RWPE2 (cell line): ENCODE measurements at regions not wholly inside any gene's neighbourhood (a gene's known extent, or its start where the extent isn't known, plus 50 kb on each side); places are given as distances from the start of the nearest gene placed in this dataset.

Experiments
- ATAC-seq: fragments of 200-7000 bp; cut with Tn5 transposase; 3 replicates; pipeline ENCODE4 v1.9.1; 2021; ENCODE audit warnings: low read depth
- DNase-seq: peaks from one replicate; pipeline ENCODE4 v3.0.0-alpha.2; 2020; ENCODE audit warnings: low spot score
- H3K27ac ChIP-seq: fragments of 450-650 bp; 2 replicates; pipeline ENCODE4 v1.5.1; 2017; ENCODE audit warnings: mild to moderate bottlenecking; ENCODE audit not compliant: poor library complexity, severe bottlenecking
- H3K27me3 ChIP-seq: fragments of 250-450 bp; sonication (Bioruptor Pico); 2 replicates; pipeline ENCODE4 v1.5.1; 2021; ENCODE audit warnings: mild to moderate bottlenecking, moderate library complexity; ENCODE audit not compliant: insufficient read depth, poor library complexity, severe bottlenecking
- H3K36me3 ChIP-seq: fragments of 250-450 bp; sonication (Bioruptor Pico); 2 replicates; pipeline ENCODE4 v1.5.1; 2020; ENCODE audit warnings: low read depth, mild to moderate bottlenecking, moderate library complexity
- H3K4me1 ChIP-seq: fragments of 250-450 bp; sonication (Bioruptor Pico); 2 replicates; pipeline ENCODE4 v1.5.1; 2021; ENCODE audit warnings: mild to moderate bottlenecking, moderate library complexity; ENCODE audit not compliant: insufficient read depth, poor library complexity, severe bottlenecking
- H3K4me3 ChIP-seq: fragments of 250-450 bp; sonication (Bioruptor Pico); 2 replicates; pipeline ENCODE4 v1.5.1; 2021; ENCODE audit warnings: mild to moderate bottlenecking, moderate library complexity; ENCODE audit not compliant: severe bottlenecking
- H3K9me3 ChIP-seq: fragments of 250-450 bp; sonication (Bioruptor Pico); 2 replicates; pipeline ENCODE4 v1.5.1; 2021; ENCODE audit warnings: mild to moderate bottlenecking, moderate library complexity; ENCODE audit not compliant: severe bottlenecking
- TF ChIP-seq, protein P1 (sequence below): fragments of 450-650 bp; IDR thresholded peaks from one replicate; pipeline ENCODE4 v1.5.1; 2017; ENCODE audit warnings: mild to moderate bottlenecking, moderate library complexity; ENCODE audit not compliant: poor library complexity, severe bottlenecking

DNA sequence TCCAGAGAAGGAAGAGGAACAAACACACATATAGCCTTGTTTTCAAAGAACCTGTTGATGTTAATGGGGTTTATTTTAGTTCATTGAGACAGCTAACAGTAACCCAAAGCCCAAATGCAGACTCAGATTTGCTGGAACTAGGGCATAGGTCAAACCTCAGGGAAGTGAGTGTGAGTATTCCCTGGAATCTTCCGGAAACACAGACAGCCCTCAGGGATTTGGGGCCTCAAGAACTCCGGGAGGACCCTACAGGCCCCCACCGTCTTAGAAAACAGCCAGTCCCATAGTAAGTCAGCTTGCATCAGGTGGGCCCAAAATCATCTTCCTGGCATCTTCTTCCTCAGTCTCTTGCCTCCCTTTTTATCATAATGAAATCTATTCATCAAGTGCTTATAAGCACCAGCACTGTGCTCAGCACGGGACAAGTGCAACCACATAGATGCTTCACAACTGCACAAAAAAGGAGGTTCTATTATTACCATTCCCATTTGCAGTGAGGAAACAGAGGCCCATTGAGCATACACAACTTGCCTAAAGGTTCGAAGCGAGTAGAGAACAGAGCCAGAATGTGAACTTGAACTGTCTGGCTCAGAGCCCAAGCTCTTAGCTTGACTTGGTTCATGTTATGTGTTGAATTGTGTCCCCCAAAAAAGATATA lies 50.2 kb upstream of the BCL11A start:
- DNase-seq (no peak), ATAC-seq (no peak)
- Histone ChIP-seq H3K9me3 (no peaks in the 10 kb centered on the region), H3K27me3 (no peaks in the 10 kb centered on the region), H3K4me1 (peaks cover 10% of the 10 kb centered on the region), H3K27ac (no peak overlapping the region), H3K4me3 (no peak overlapping the region), H3K36me3 (no peaks in the 10 kb centered on the region)
- TF ChIP-seq, protein P1, sequence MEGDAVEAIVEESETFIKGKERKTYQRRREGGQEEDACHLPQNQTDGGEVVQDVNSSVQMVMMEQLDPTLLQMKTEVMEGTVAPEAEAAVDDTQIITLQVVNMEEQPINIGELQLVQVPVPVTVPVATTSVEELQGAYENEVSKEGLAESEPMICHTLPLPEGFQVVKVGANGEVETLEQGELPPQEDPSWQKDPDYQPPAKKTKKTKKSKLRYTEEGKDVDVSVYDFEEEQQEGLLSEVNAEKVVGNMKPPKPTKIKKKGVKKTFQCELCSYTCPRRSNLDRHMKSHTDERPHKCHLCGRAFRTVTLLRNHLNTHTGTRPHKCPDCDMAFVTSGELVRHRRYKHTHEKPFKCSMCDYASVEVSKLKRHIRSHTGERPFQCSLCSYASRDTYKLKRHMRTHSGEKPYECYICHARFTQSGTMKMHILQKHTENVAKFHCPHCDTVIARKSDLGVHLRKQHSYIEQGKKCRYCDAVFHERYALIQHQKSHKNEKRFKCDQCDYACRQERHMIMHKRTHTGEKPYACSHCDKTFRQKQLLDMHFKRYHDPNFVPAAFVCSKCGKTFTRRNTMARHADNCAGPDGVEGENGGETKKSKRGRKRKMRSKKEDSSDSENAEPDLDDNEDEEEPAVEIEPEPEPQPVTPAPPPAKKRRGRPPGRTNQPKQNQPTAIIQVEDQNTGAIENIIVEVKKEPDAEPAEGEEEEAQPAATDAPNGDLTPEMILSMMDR = no peak

DNA sequence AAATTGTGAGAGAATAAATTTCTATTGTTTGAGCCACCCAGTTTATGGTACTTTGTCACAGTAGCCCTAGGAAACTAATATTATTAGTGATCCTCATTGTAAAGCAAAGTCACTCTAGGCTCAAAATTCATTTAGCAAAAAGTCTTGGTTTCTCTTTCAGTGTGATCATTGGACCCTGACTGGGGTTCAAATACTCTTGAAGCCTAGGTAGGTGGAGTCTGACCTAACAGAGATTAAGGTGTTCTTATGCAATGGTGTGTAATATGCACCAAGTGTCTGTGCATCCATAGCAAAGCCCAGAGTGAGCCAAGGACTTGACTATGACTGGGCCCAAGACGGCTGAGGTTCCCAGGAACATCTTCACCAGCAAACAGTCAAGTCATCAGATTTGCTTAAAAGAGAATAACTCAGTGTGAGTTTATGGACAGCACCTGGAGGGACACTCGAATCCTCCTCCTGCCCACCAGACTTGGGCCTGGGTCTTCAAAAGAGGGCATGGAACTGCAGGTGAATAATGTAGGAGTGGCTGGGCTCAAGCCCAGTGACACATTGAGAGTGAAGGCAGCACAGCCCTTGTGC lies 51.1 kb upstream of the BCL11A start:
- no peaks in the 10 kb centered on the region for H3K36me3 ChIP-seq
- H3K4me3 ChIP-seq = no peak overlapping the region
- H3K27me3 ChIP-seq = no peaks in the 10 kb centered on the region
- TF ChIP-seq, protein P1 = no peak
- H3K27ac ChIP-seq = no peak overlapping the region
- no peak for DNase-seq
- no peaks in the 10 kb centered on the region for H3K9me3 ChIP-seq
- no peak for ATAC-seq
- peaks cover 10% of the 10 kb centered on the region for H3K4me1 ChIP-seq

DNA sequence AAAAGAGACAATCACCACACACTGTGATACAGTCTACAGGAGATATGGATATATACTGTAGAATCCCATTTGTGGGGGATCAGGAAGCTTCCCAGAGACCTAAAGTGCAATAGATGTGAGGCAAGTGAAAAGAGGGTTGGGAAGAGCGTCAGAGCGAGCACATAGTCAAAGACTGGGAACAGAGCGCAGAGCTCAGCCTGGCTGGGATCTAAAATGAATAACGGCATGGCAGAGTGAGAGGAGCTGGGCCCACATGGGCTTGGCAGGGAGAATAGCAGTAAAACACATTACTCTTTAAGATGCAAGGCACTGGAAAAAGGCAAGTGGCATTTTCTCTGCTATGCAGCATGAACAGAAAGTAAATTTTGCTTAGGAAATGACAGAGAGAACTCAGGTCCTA lies 52.4 kb upstream of the BCL11A start:
- H3K4me1 ChIP-seq = peaks cover 10% of the 10 kb centered on the region
- DNase-seq (no peak), ATAC-seq (no peak)
- H3K9me3 ChIP-seq = no peaks in the 10 kb centered on the region
- H3K27me3 ChIP-seq = no peaks in the 10 kb centered on the region
- H3K36me3 ChIP-seq = no peaks in the 10 kb centered on the region
- H3K27ac ChIP-seq = no peak overlapping the region
- H3K4me3 ChIP-seq = no peak overlapping the region
- TF ChIP-seq, protein P1 = no peak

DNA sequence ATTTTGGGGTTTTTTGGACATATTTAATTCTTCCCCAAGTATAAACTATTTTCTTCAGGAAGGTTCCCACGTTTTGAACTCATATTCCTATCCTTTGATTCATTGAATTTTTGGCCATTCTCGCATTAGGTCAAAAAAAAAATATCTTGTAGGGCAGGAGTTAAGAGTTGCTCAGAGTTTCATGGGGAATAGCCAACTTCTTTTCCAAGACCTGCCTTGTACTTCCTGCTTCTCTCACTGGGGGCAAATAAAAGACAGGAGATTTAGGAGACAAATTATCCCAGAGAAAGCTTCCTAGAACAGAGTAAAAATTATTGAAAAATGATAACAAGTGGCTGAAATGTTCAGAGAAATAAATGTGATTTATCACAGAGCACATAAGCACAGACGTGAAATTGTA lies 55.2 kb upstream of the BCL11A start:
- no peaks in the 10 kb centered on the region for H3K36me3 ChIP-seq
- DNase-seq = no peak
- ATAC-seq = no peak
- TF ChIP-seq, protein P1 = no peak
- H3K27me3 ChIP-seq = peaks cover 4% of the 10 kb centered on the region
- no peaks in the 10 kb centered on the region for H3K4me1 ChIP-seq
- no peaks in the 10 kb centered on the region for H3K9me3 ChIP-seq
- H3K27ac ChIP-seq = no peak overlapping the region
- no peak overlapping the region for H3K4me3 ChIP-seq

DNA sequence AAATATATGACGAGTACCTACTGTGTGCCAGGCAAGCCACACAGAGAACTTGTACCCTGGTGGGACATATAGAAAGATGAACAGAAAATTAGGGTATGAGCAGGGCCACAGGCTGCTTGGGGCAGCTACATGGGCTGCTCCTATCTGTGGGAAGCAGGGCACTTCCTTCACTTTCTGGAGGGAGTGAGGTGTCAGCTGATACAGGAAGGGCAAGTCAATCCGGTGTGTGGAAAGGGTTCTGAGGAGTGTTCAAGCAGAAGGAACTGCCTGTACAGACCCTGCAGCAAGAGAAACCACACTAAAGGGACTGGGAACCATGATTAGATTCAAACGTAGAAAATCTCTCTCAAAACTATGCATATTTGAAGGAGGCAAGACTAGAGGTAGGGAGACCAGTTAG lies 58.6 kb upstream of the BCL11A start:
- Histone ChIP-seq H3K4me1 (no peaks in the 10 kb centered on the region), H3K4me3 (no peak overlapping the region), H3K36me3 (no peaks in the 10 kb centered on the region), H3K27ac (no peak overlapping the region), H3K27me3 (peaks cover 4% of the 10 kb centered on the region), H3K9me3 (no peaks in the 10 kb centered on the region)
- ATAC-seq (no peak), DNase-seq (no peak)
- TF ChIP-seq, protein P1 = no peak
